ENCODE measurements at regions not wholly inside any gene's neighbourhood (a gene's known extent, or its start where the extent isn't known, plus 50 kb on each side); places are given as distances from the start of the nearest gene placed in this dataset.

- Mint-ChIP-seq H3K9me3 (peaks cover 8% of the 10 kb centered on the region; the same call in 2 of the 3 replicates), H3K27me3 (ENCODE audit: insufficient read depth, low read depth, poor library complexity) (peaks cover 3% of the 10 kb centered on the region), H3K27ac (no peak overlapping the region), H3K4me3 (no peak overlapping the region), H3K4me1 (peaks cover 12% of the 10 kb centered on the region), H3K36me3 (ENCODE audit: low read depth) (peaks cover 11% of the 10 kb centered on the region; the same call in 2 of the 3 replicates)
- Histone ChIP-seq H3K27ac (ENCODE audit: low read depth) (no peak overlapping the region), H4K20me1 (replicated peaks; ENCODE audit: insufficient read depth) (no peaks in the 10 kb centered on the region), H3K36me3 (ENCODE audit: insufficient read depth) (no peaks in the 10 kb centered on the region), H3K4me1 (ENCODE audit: insufficient read depth) (peaks cover 17% of the 10 kb centered on the region), H3K4me2 (no peak overlapping the region), H3K4me3 (no peak overlapping the region), H3K27me3 (ENCODE audit: insufficient read depth) (no peaks in the 10 kb centered on the region), H3F3A (replicated peaks; ENCODE audit: low read depth) (no peaks in the 10 kb centered on the region), H3K79me2 (replicated peaks; ENCODE audit: insufficient read depth) (no peaks in the 10 kb centered on the region), H2AFZ (no peak overlapping the region), H3K9me2 (ENCODE audit: insufficient read depth) (no peaks in the 10 kb centered on the region)
- TF ChIP-seq NANOG (IDR thresholded peaks at IDR 0.05; ENCODE audit: borderline replicate concordance), result no peak
- TF ChIP-seq ZNF114 (CRISPR knock-in tag; IDR thresholded peaks at IDR 0.05), result no peak
- TF ChIP-seq STAT1 (IDR thresholded peaks at IDR 0.05; ENCODE audit: unreplicated experiment), result no peak
- no peak for TF ChIP-seq EZH2 (IDR thresholded peaks at IDR 0.05; ENCODE audit: low read depth, unreplicated experiment)
- TF ChIP-seq, protein P1, sequence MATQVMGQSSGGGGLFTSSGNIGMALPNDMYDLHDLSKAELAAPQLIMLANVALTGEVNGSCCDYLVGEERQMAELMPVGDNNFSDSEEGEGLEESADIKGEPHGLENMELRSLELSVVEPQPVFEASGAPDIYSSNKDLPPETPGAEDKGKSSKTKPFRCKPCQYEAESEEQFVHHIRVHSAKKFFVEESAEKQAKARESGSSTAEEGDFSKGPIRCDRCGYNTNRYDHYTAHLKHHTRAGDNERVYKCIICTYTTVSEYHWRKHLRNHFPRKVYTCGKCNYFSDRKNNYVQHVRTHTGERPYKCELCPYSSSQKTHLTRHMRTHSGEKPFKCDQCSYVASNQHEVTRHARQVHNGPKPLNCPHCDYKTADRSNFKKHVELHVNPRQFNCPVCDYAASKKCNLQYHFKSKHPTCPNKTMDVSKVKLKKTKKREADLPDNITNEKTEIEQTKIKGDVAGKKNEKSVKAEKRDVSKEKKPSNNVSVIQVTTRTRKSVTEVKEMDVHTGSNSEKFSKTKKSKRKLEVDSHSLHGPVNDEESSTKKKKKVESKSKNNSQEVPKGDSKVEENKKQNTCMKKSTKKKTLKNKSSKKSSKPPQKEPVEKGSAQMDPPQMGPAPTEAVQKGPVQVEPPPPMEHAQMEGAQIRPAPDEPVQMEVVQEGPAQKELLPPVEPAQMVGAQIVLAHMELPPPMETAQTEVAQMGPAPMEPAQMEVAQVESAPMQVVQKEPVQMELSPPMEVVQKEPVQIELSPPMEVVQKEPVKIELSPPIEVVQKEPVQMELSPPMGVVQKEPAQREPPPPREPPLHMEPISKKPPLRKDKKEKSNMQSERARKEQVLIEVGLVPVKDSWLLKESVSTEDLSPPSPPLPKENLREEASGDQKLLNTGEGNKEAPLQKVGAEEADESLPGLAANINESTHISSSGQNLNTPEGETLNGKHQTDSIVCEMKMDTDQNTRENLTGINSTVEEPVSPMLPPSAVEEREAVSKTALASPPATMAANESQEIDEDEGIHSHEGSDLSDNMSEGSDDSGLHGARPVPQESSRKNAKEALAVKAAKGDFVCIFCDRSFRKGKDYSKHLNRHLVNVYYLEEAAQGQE (IDR thresholded peaks at IDR 0.05; ENCODE audit: unreplicated experiment), result no peak
- no peak for TF ChIP-seq JUNB (IDR thresholded peaks at IDR 0.05; ENCODE audit: unreplicated experiment)
- TF ChIP-seq CREB1 (CRISPR knock-in tag; IDR thresholded peaks at IDR 0.05; ENCODE audit: low read depth), result no peak
- TF ChIP-seq ZNF331 (CRISPR knock-in tag; IDR thresholded peaks at IDR 0.05; ENCODE audit: low read depth), result no peak
- no peak for TF ChIP-seq POLR2AphosphoS5 (IDR thresholded peaks at IDR 0.05; ENCODE audit: low read depth)
- TF ChIP-seq EZH2phosphoT487 (IDR thresholded peaks at IDR 0.05; ENCODE audit: unreplicated experiment), result no peak
- TF ChIP-seq, protein P2, sequence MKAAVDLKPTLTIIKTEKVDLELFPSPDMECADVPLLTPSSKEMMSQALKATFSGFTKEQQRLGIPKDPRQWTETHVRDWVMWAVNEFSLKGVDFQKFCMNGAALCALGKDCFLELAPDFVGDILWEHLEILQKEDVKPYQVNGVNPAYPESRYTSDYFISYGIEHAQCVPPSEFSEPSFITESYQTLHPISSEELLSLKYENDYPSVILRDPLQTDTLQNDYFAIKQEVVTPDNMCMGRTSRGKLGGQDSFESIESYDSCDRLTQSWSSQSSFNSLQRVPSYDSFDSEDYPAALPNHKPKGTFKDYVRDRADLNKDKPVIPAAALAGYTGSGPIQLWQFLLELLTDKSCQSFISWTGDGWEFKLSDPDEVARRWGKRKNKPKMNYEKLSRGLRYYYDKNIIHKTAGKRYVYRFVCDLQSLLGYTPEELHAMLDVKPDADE (IDR thresholded peaks at IDR 0.05), result no peak
- no peak for TF ChIP-seq CTCF (conservative IDR thresholded peaks at IDR 0.05; ENCODE audit: low read depth in 2 of 2)
- no peak for TF ChIP-seq ZNF462 (CRISPR knock-in tag; IDR thresholded peaks at IDR 0.05)
- ATAC-seq, result no peak
- DNase-seq (ENCODE audit: low spot score), result no peak
Observed at GRCh38 chr3:107028626-107029025, 348.6 kb upstream of the CCDC54 start.

All from GM23338 (cell line).